Mammary epithelial cell (primary cell): ENCODE measurements at regions not wholly inside any gene's neighbourhood (a gene's known extent, or its start where the extent isn't known, plus 50 kb on each side); places are given as distances from the start of the nearest gene placed in this dataset.

ENCODE experiments used
- CTCF ChIP-seq, 2 donors: IDR thresholded peaks in 1 of 2; conservative IDR thresholded peaks in 1 of 2; 2 replicates each; pipeline ENCODE4 v1.5.1; 2011 to 2012; ENCODE audit warnings: inconsistent platforms in 2 of 2, low read length in 2 of 2, mild to moderate bottlenecking in 2 of 2, control low read depth in 1 of 2, low read depth in 1 of 2; ENCODE audit not compliant: insufficient read depth in 1 of 2; ENCODE audit errors: extremely low read depth in 1 of 2
- EZH2 ChIP-seq: IDR thresholded peaks from 2 replicates; pipeline ENCODE4 v1.6.1; 2012; ENCODE audit warnings: low read length, inconsistent platforms, borderline replicate concordance

DNA sequence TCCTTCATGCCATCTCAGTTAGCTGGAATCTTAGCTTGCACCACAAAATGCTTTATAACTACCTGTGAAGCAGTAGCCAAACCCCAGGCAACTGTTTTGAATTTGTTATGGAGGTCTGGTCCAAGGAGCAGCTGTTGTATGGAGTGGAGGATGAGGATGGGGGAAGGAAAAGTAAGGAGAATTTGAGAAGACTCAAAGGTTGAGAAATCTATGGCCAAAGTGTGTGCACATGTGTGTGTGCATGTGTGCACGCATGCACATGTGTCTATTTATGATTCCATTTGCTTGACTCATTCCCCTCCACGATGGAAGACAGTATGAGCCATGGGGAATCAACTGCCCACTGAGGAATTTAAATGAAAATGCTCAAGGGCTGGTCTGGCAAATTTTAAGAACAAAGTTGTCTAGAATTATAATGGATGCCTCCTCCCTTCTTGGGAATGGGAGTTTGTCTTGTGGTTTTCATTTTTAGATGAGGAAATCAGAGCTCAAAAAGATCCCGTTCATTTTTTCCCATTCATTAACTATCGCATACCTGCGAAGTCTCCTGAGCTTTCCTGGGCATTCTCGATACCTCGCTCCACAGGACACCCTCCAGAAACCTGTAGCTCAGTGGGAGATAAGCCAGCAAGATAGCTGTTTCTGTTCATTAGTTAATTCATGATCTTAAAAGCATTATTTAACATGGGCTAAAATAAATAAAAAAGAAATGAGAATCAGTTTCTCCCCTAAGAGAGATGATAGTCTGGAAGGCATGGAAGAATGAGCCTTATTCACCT, 152.3 kb upstream of the NEDD9 start:
- TF ChIP-seq CTCF (conservative IDR thresholded peaks at IDR 0.05 in 1 of 2, IDR thresholded peaks at IDR 0.05 in 1 of 2; ENCODE audit: extremely low read depth in 1 of 2, insufficient read depth in 1 of 2, low read depth in 1 of 2, low read length in 2 of 2) (no peak), EZH2 (no peak)
